ENCODE measurements at regions not wholly inside any gene's neighbourhood (a gene's known extent, or its start where the extent isn't known, plus 50 kb on each side); places are given as distances from the start of the nearest gene placed in this dataset.

DNA sequence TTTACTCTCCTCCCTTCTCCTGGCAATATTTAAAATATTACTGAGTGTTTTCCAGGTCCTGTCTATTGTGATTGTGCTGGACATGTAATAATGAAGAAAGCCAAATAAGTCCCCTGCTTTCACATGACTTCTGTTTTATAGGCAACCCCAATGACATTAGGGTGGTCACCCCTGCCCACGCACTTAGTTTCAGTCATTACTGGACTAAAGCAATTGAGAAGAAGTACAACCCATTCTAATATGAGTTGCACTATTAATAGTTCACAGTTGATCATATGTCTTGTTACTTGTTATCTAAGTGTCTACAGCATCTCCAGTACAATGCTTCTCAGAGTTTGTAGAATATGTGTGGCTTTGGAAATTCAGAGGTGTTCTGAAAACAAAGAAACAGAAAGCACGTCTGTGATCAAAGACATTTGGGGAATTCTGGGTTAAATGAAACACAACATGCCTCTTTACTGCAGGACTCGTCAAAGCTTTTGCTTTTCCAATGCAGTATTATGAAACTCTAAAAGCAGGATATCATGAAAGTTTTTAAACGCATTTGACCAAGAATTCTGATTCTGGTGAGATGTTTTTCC, 789.5 kb downstream of the DHX35 start:
- BruUV-seq (replicated peaks) = no TSS peak
- Histone ChIP-seq H4K20me1 (replicated peaks; ENCODE audit: control insufficient read depth, extremely low read depth, insufficient read depth, low read length) (no peaks in the 10 kb centered on the region), H3K36me3 (ENCODE audit: control insufficient read depth in 2 of 2, extremely low read depth in 1 of 2, insufficient read depth in 2 of 2, low read length in 2 of 2) (no peaks in the 10 kb centered on the region), H3K9me1 (replicated peaks; ENCODE audit: control insufficient read depth, extremely low read depth, insufficient read depth, low read length) (no peaks in the 10 kb centered on the region), H3K4me1 (ENCODE audit: control insufficient read depth, extremely low read depth, insufficient read depth, low read length) (no peaks in the 10 kb centered on the region), H2AFZ (ENCODE audit: low read depth, low read length) (no peak overlapping the region), H3K4me2 (ENCODE audit: insufficient read depth, low read length) (no peak overlapping the region), H3K9ac (replicated peaks; ENCODE audit: extremely low read depth, insufficient read depth, low read length) (no peak overlapping the region), H3K9me3 (replicated peaks; ENCODE audit: control insufficient read depth, insufficient read depth, low read length) (no peaks in the 10 kb centered on the region), H3K79me2 (ENCODE audit: control insufficient read depth, insufficient read depth, low read length) (no peaks in the 10 kb centered on the region), H3K4me3 (replicated peaks in 1 of 3; ENCODE audit: insufficient read depth in 1 of 3, low read depth in 1 of 3, low read length in 3 of 3) (no peak overlapping the region), H3K27me3 (ENCODE audit: control insufficient read depth in 2 of 2, insufficient read depth in 2 of 2, low read length in 2 of 2) (no peaks in the 10 kb centered on the region), H3K27ac (ENCODE audit: insufficient read depth, low read depth, low read length) (no peak overlapping the region)
- ChIA-PET CTCF (no interaction called here), POLR2A (no interaction called here)
- intact Hi-C loops (cut with micrococcal nuclease) (no loop called here), dilution Hi-C loops (cut with MboI; ENCODE audit: extremely low pct_ligation_motif_present, low sequenced_read_pairs) (no loop called here)
- DNase-seq (ENCODE audit: low read depth, low spot score) = no peak
- FAIRE-seq = no peak
- TF ChIP-seq, protein P1, sequence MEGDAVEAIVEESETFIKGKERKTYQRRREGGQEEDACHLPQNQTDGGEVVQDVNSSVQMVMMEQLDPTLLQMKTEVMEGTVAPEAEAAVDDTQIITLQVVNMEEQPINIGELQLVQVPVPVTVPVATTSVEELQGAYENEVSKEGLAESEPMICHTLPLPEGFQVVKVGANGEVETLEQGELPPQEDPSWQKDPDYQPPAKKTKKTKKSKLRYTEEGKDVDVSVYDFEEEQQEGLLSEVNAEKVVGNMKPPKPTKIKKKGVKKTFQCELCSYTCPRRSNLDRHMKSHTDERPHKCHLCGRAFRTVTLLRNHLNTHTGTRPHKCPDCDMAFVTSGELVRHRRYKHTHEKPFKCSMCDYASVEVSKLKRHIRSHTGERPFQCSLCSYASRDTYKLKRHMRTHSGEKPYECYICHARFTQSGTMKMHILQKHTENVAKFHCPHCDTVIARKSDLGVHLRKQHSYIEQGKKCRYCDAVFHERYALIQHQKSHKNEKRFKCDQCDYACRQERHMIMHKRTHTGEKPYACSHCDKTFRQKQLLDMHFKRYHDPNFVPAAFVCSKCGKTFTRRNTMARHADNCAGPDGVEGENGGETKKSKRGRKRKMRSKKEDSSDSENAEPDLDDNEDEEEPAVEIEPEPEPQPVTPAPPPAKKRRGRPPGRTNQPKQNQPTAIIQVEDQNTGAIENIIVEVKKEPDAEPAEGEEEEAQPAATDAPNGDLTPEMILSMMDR (IDR thresholded peaks at IDR 0.05; ENCODE audit: extremely low read depth in 1 of 2, insufficient read depth in 1 of 2, low read depth in 1 of 2, low read length in 2 of 2) = no peak
- TF ChIP-seq POLR2A (IDR thresholded peaks at IDR 0.05; ENCODE audit: low read depth, low read length) (no peak), JUN (IDR thresholded peaks at IDR 0.05; ENCODE audit: borderline replicate concordance, insufficient read depth, insufficient read length, low read depth) (no peak), GATA2 (IDR thresholded peaks at IDR 0.05; ENCODE audit: insufficient read depth, insufficient read length, low read depth, low read length) (no peak), FOS (IDR thresholded peaks at IDR 0.05; ENCODE audit: borderline replicate concordance, insufficient read depth, low read length) (no peak), MAX (IDR thresholded peaks at IDR 0.05; ENCODE audit: insufficient read depth, insufficient read length) (no peak), POLR2AphosphoS5 (IDR thresholded peaks at IDR 0.05; ENCODE audit: insufficient read depth, low read depth, low read length) (no peak), MYC (IDR thresholded peaks at IDR 0.05; ENCODE audit: low read depth, low read length) (no peak), EZH2 (IDR thresholded peaks at IDR 0.05; ENCODE audit: borderline replicate concordance, low read depth, low read length, severe bottlenecking) (no peak)
